ENCODE measurements at regions not wholly inside any gene's neighbourhood (a gene's known extent, or its start where the extent isn't known, plus 50 kb on each side); places are given as distances from the start of the nearest gene placed in this dataset.
"Not testable (repeated sequence)": the region's sequence is repeated elsewhere in the genome, so short reads cannot be mapped to it uniquely, and the experiment has no call there.

GRCh38 chr6:48613231-48613949 lies 502.4 kb upstream of the PTCHD4 start:
- no peak for DNase-seq (ENCODE audit: low read depth)

- no peak for DNase-seq (ENCODE audit: low read depth)
These were observed 500.3 kb upstream of the PTCHD4 start for GRCh38 chr6:48611332-48611731.

- DNase-seq (ENCODE audit: low read depth): no peak
These were observed 499.8 kb upstream of the PTCHD4 start for GRCh38 chr6:48610846-48611245.

GRCh38 chr6:48606618-48607017 lies 495.6 kb upstream of the PTCHD4 start:
- DNase-seq (ENCODE audit: low read depth): no peak

GRCh38 chr6:48597951-48598350 lies 487.0 kb upstream of the PTCHD4 start:
- DNase-seq (ENCODE audit: low read depth): no peak

- DNase-seq (ENCODE audit: low read depth): no peak
These were observed 485.8 kb upstream of the PTCHD4 start for GRCh38 chr6:48596830-48597229.

GRCh38 chr6:48591158-48591557 lies 480.2 kb upstream of the PTCHD4 start:
- DNase-seq (ENCODE audit: low read depth): not testable (repeated sequence)

- no peak for DNase-seq (ENCODE audit: low read depth)
These were observed 473.8 kb upstream of the PTCHD4 start for GRCh38 chr6:48584846-48585245.

GRCh38 chr6:48570656-48571055 lies 459.7 kb upstream of the PTCHD4 start:
- DNase-seq (ENCODE audit: low read depth): no peak

GRCh38 chr6:48568856-48569255 lies 457.9 kb upstream of the PTCHD4 start:
- DNase-seq (ENCODE audit: low read depth): no peak

GRCh38 chr6:48567016-48567415 lies 456.0 kb upstream of the PTCHD4 start:
- no peak for DNase-seq (ENCODE audit: low read depth)

GRCh38 chr6:48564036-48564820 lies 453.2 kb upstream of the PTCHD4 start:
- DNase-seq (ENCODE audit: low read depth): no peak

- no peak for DNase-seq (ENCODE audit: low read depth)
These were observed 452.4 kb upstream of the PTCHD4 start for GRCh38 chr6:48563433-48563832.

- no peak for DNase-seq (ENCODE audit: low read depth)
These were observed 449.4 kb upstream of the PTCHD4 start for GRCh38 chr6:48560408-48560807.

GRCh38 chr6:48553467-48554189 lies 442.6 kb upstream of the PTCHD4 start:
- no peak for DNase-seq (ENCODE audit: low read depth)

- no peak for DNase-seq (ENCODE audit: low read depth)
These were observed 441.9 kb upstream of the PTCHD4 start for GRCh38 chr6:48552905-48553304.

- DNase-seq (ENCODE audit: low read depth): no peak
These were observed 439.6 kb upstream of the PTCHD4 start for GRCh38 chr6:48550603-48551002.

GRCh38 chr6:48542191-48542590 lies 431.2 kb upstream of the PTCHD4 start:
- no peak for DNase-seq (ENCODE audit: low read depth)

GRCh38 chr6:48541649-48542048 lies 430.7 kb upstream of the PTCHD4 start:
- no peak for DNase-seq (ENCODE audit: low read depth)

- peak; percentile 50 for DNase-seq (ENCODE audit: low read depth)
These were observed 424.6 kb upstream of the PTCHD4 start for GRCh38 chr6:48535582-48536009.

GRCh38 chr6:48530978-48531377 lies 420.0 kb upstream of the PTCHD4 start:
- not testable (repeated sequence) for DNase-seq (ENCODE audit: low read depth)

- DNase-seq (ENCODE audit: low read depth): no peak
These were observed 414.9 kb upstream of the PTCHD4 start for GRCh38 chr6:48525849-48526248.

- DNase-seq (ENCODE audit: low read depth): no peak
These were observed 410.0 kb upstream of the PTCHD4 start for GRCh38 chr6:48520951-48521350.

All from CMK (cell line).